ENCODE measurements at regions not wholly inside any gene's neighbourhood (a gene's known extent, or its start where the extent isn't known, plus 50 kb on each side); places are given as distances from the start of the nearest gene placed in this dataset.

DNA sequence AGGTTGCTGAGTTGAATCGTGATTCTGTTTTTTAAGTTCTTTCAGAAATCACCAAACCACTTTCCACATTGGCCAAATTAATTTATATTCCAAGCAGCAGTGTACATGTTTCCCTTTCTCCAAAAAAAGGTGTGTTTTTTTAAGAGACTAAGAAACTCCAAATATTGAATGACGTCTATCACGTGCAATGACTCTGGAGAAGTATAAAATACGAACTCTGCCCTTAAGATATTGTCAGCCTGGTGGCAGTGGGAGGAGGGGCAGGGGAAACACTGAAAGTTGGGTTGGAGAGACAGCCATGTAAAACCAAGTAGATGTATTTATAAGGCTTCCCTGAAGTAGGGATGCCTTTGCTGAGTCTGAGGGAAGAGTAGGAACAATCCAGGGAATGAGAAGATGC lies 50.1 kb upstream of the DHRS4 start:
- H3K27me3 ChIP-seq: peaks cover 15% of the 10 kb centered on the region

More for the DNA sequence above, 50.1 kb upstream of the DHRS4 start:
- TF ChIP-seq, protein P1, sequence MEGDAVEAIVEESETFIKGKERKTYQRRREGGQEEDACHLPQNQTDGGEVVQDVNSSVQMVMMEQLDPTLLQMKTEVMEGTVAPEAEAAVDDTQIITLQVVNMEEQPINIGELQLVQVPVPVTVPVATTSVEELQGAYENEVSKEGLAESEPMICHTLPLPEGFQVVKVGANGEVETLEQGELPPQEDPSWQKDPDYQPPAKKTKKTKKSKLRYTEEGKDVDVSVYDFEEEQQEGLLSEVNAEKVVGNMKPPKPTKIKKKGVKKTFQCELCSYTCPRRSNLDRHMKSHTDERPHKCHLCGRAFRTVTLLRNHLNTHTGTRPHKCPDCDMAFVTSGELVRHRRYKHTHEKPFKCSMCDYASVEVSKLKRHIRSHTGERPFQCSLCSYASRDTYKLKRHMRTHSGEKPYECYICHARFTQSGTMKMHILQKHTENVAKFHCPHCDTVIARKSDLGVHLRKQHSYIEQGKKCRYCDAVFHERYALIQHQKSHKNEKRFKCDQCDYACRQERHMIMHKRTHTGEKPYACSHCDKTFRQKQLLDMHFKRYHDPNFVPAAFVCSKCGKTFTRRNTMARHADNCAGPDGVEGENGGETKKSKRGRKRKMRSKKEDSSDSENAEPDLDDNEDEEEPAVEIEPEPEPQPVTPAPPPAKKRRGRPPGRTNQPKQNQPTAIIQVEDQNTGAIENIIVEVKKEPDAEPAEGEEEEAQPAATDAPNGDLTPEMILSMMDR (IDR thresholded peaks at IDR 0.05; ENCODE audit: low read depth, low read length): no peak
- DNase-seq: no peak
- Histone ChIP-seq H3K36me3 (no peaks in the 10 kb centered on the region), H3K4me3 (ENCODE audit: low read depth, low read length) (no peak overlapping the region), H3K4me1 (no peaks in the 10 kb centered on the region), H3K9me3 (no peaks in the 10 kb centered on the region)
